PC-3 (cell line): ENCODE measurements at regions not wholly inside any gene's neighbourhood (a gene's known extent, or its start where the extent isn't known, plus 50 kb on each side); places are given as distances from the start of the nearest gene placed in this dataset.

Source experiments
- ATAC-seq: fragments of 200-7000 bp; cut with Tn5 transposase; 2 replicates; pipeline ENCODE4 v1.9.1; 2020; ENCODE audit warnings: mild to moderate bottlenecking, moderate library complexity
- BruUV-seq: library from RNA; stranded (reverse); fragments of 400-500 nt; replicated peaks from 2 replicates; lab custom pipeline; 2021; lab: Mats Ljungman, UMichigan
- CTCF ChIA-PET: fragments of 300-600 bp; sonication (Branson Sonifier 250); formaldehyde crosslinking; loops from one replicate; lab custom pipeline; 2022; ENCODE audit warnings: antibody characterized with exemption; lab: Charles Lee
- POLR2A ChIA-PET: fragments of 300-600 bp; sonication (Branson Sonifier 250); formaldehyde crosslinking; loops from one replicate; lab custom pipeline; 2022; ENCODE audit warnings: antibody characterized with exemption; ENCODE audit not compliant: unreplicated experiment; lab: Charles Lee
- DNase-seq: peaks from one replicate; pipeline ENCODE4 v3.0.0-alpha.2; 2015
- H2AFZ ChIP-seq: fragments of 300-600 bp; sonication (generic); 2 replicates; pipeline ENCODE4 v1.6.0; 2016; ENCODE audit warnings: antibody characterized with exemption, low read length
- H3F3A ChIP-seq: fragments of 300-600 bp; sonication (generic); one replicate; pipeline ENCODE4 v1.6.0; 2017; ENCODE audit warnings: antibody characterized with exemption, low read length, control low read depth, mild to moderate bottlenecking; ENCODE audit not compliant: unreplicated experiment
- H3K27ac ChIP-seq: fragments of 300-600 bp; sonication (generic); 2 replicates; pipeline ENCODE4 v1.5.1; 2016; ENCODE audit warnings: mild to moderate bottlenecking, low read length
- H3K27me3 ChIP-seq: fragments of 300-600 bp; sonication (generic); 2 replicates; pipeline ENCODE4 v1.6.1; 2016; ENCODE audit warnings: low read length, mixed read lengths
- H3K36me3 ChIP-seq: fragments of 300-600 bp; sonication (generic); 2 replicates; pipeline ENCODE4 v1.6.1; 2016; ENCODE audit warnings: low read depth, mixed run types, low read length, mixed read lengths
- H3K4me1 ChIP-seq: fragments of 300-600 bp; sonication (generic); 2 replicates; pipeline ENCODE4 v1.5.1; 2016; ENCODE audit warnings: low read length; ENCODE audit not compliant: insufficient read depth
- H3K4me2 ChIP-seq: fragments of 300-600 bp; sonication (generic); 2 replicates; pipeline ENCODE4 v1.6.0; 2016; ENCODE audit warnings: low read length
- H3K4me3 ChIP-seq: fragments of 300-600 bp; sonication (generic); 2 replicates; pipeline ENCODE4 v1.5.1; 2016; ENCODE audit warnings: mild to moderate bottlenecking, low read length, mixed read lengths
- H3K79me2 ChIP-seq: fragments of 300-600 bp; sonication (generic); 2 replicates; pipeline ENCODE4 v1.6.1; 2017; ENCODE audit warnings: low read length, mixed read lengths
- H3K9ac ChIP-seq: fragments of 300-600 bp; sonication (generic); 2 replicates; pipeline ENCODE4 v1.6.0; 2016; ENCODE audit warnings: mild to moderate bottlenecking, low read length
- H3K9me2 ChIP-seq: fragments of 300-600 bp; sonication (generic); replicated peaks from 2 replicates; pipeline ENCODE4 v1.6.1; 2016; ENCODE audit warnings: mixed run types, low read length, mixed read lengths
- H3K9me3 ChIP-seq: fragments of 300-600 bp; sonication (generic); 2 replicates; pipeline ENCODE4 v1.6.1; 2016; ENCODE audit warnings: low read length, mixed read lengths
- H4K20me1 ChIP-seq: fragments of 300-600 bp; sonication (generic); 2 replicates; pipeline ENCODE4 v1.6.1; 2016; ENCODE audit warnings: low read length, mixed read lengths
- EZH2 ChIP-seq: fragments of 300-600 bp; sonication (generic); IDR thresholded peaks from one replicate; pipeline ENCODE4 v1.6.1; 2017; ENCODE audit warnings: antibody characterized with exemption, mild to moderate bottlenecking, low read length; ENCODE audit not compliant: unreplicated experiment
- EZH2phosphoT487 ChIP-seq: fragments of 300-600 bp; sonication (generic); IDR thresholded peaks from 2 replicates; pipeline ENCODE4 v1.6.1; 2018; ENCODE audit warnings: mild to moderate bottlenecking, antibody characterized with exemption, low read length, borderline replicate concordance
- intact Hi-C: fragments of 100-400 bp; cut with micrococcal nuclease; formaldehyde crosslinking; loops from 2 replicates; pipeline ENCODE4 v1.9.0; 2023
- TF ChIP-seq, protein P1 (sequence below): fragments of 300-600 bp; sonication (generic); conservative IDR thresholded peaks from 2 replicates; pipeline ENCODE4 v1.5.1; 2017; ENCODE audit warnings: antibody characterized with exemption, low read depth, mild to moderate bottlenecking, low read length

DNA sequence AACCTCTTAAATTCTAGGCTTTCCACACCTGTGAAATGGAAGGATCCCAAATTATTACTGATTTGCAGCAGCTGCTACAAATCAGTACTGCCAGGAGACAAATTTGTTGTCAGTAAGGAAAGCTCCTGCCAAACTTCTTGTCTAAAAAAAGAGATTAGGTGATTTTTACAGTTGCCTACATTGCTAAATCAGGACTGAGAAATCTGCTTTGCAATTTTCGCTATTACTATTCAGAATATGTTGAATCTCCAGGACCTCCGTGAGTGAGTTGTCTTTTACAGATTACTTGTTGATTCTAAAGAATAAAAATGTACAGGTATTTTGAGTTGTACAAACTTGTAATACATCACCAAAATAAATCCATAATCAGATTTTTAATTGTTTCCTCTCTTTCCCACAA lies 1815.9 kb downstream of the PCDH9 start:
- Histone ChIP-seq H3K4me2 (no peak overlapping the region), H3F3A (no peaks in the 10 kb centered on the region), H3K9me2 (no peaks in the 10 kb centered on the region), H3K36me3 (no peaks in the 10 kb centered on the region), H3K9me3 (no peaks in the 10 kb centered on the region), H3K4me3 (no peak overlapping the region), H3K27ac (no peak overlapping the region), H4K20me1 (no peaks in the 10 kb centered on the region), H3K27me3 (no peaks in the 10 kb centered on the region), H3K9ac (no peak overlapping the region), H3K4me1 (peaks cover 5% of the 10 kb centered on the region), H3K79me2 (no peaks in the 10 kb centered on the region), H2AFZ (no peak overlapping the region)
- no TSS peak for BruUV-seq
- intact Hi-C loops, result no loop called here
- ATAC-seq, result no peak
- CTCF ChIA-PET, result interaction anchor here (0.6 kb wide), 1 partner anchor 225 kb away, joined by 3 read pairs; no protein-coding TSS in a partner anchor
- TF ChIP-seq EZH2, result no peak
- TF ChIP-seq EZH2phosphoT487, result no peak
- TF ChIP-seq, protein P1, sequence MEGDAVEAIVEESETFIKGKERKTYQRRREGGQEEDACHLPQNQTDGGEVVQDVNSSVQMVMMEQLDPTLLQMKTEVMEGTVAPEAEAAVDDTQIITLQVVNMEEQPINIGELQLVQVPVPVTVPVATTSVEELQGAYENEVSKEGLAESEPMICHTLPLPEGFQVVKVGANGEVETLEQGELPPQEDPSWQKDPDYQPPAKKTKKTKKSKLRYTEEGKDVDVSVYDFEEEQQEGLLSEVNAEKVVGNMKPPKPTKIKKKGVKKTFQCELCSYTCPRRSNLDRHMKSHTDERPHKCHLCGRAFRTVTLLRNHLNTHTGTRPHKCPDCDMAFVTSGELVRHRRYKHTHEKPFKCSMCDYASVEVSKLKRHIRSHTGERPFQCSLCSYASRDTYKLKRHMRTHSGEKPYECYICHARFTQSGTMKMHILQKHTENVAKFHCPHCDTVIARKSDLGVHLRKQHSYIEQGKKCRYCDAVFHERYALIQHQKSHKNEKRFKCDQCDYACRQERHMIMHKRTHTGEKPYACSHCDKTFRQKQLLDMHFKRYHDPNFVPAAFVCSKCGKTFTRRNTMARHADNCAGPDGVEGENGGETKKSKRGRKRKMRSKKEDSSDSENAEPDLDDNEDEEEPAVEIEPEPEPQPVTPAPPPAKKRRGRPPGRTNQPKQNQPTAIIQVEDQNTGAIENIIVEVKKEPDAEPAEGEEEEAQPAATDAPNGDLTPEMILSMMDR, result no peak
- POLR2A ChIA-PET, result no interaction called here
- DNase-seq, result no peak

DNA sequence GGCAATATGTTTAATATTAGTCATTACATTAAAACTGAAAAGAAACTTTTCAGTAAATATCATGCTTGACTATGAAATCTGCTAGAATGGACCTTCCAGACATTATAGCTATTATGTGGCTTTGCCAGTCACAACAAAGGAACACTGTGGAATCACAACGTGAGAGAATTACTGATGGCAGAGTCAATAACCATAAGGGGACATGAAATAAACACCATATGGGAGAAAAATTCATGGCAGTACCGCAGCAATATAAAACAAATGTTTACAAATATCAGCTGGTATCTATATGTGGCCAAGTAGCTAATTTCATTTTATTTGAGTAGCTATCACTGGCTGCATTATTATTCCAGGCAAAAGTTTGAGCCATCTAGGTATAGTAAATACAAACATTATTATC lies 1818.6 kb downstream of the PCDH9 start:
- no TSS peak for BruUV-seq
- Histone ChIP-seq H3K4me3 (no peak overlapping the region), H3K4me1 (no peaks in the 10 kb centered on the region), H3K79me2 (no peaks in the 10 kb centered on the region), H3K9me2 (no peaks in the 10 kb centered on the region), H3K27ac (no peak overlapping the region), H3K9ac (no peak overlapping the region), H2AFZ (no peak overlapping the region), H3K4me2 (no peak overlapping the region), H3K27me3 (no peaks in the 10 kb centered on the region), H3F3A (no peaks in the 10 kb centered on the region), H4K20me1 (no peaks in the 10 kb centered on the region), H3K9me3 (no peaks in the 10 kb centered on the region), H3K36me3 (no peaks in the 10 kb centered on the region)
- POLR2A ChIA-PET, result interaction anchor here (0.6 kb wide), 1 partner anchor 327 kb away, joined by 3 read pairs; no protein-coding TSS in a partner anchor
- TF ChIP-seq, protein P1, result no peak
- no peak for TF ChIP-seq EZH2
- TF ChIP-seq EZH2phosphoT487, result no peak
- no peak for DNase-seq
- intact Hi-C loops, result no loop called here
- CTCF ChIA-PET, result no interaction called here
- ATAC-seq, result no peak

DNA sequence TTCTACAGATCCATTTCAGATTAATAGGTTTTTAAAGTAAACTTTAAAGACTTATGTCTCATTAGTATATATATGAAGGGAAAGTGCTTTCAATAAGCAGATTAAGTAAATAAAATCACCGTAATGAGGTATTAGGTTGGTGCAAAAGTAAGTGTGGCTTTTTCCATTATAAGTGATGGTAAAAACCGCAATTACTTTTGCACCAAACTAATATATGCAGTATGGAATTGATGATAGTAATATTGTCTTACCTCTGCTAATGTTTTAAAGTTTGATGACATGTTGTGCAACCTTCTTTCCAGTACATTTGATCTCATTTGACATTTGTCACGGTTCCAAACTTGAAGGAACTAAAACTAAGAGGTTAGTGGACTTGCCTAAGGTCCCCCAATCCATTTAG lies 1819.3 kb downstream of the PCDH9 start:
- Histone ChIP-seq H3K9me3 (no peaks in the 10 kb centered on the region), H3F3A (no peaks in the 10 kb centered on the region), H3K79me2 (no peaks in the 10 kb centered on the region), H3K9ac (no peak overlapping the region), H2AFZ (no peak overlapping the region), H3K27ac (no peak overlapping the region), H4K20me1 (no peaks in the 10 kb centered on the region), H3K4me2 (no peak overlapping the region), H3K36me3 (no peaks in the 10 kb centered on the region), H3K9me2 (no peaks in the 10 kb centered on the region), H3K27me3 (no peaks in the 10 kb centered on the region), H3K4me1 (no peaks in the 10 kb centered on the region), H3K4me3 (no peak overlapping the region)
- no TSS peak for BruUV-seq
- TF ChIP-seq, protein P1, result no peak
- TF ChIP-seq EZH2phosphoT487, result no peak
- TF ChIP-seq EZH2, result no peak
- ChIA-PET CTCF (no interaction called here), POLR2A (no interaction called here)
- intact Hi-C loops, result no loop called here
- DNase-seq, result no peak
- ATAC-seq, result no peak
